ENCODE measurements at regions not wholly inside any gene's neighbourhood (a gene's known extent, or its start where the extent isn't known, plus 50 kb on each side); places are given as distances from the start of the nearest gene placed in this dataset.

DNA sequence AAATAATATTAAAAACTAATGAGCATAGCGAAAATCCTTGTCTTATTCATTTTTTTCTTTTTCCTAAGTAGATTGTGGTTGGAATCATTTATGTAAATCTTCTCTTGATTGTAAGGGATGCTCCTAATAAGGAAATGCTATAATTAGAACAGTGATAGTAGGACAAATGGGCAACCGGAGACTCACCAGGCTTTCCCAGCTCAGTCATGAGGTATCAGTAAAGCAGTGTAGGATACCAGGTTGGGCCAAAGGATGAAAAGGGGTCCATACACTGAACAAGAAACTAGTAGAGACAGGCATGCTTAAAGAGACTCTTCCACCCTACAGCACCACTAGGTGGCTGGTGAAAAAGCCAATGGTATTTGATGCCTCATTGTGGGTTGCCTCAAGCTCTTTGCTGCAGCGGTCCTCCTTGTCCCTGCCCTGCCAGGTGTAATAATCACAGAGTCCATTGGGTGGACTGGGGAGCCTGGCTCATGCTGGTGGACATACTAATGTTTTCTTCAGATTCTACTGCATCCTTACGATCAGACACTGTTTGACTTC, 71.4 kb upstream of the FAM98A start:
- TF ChIP-seq, protein P1, sequence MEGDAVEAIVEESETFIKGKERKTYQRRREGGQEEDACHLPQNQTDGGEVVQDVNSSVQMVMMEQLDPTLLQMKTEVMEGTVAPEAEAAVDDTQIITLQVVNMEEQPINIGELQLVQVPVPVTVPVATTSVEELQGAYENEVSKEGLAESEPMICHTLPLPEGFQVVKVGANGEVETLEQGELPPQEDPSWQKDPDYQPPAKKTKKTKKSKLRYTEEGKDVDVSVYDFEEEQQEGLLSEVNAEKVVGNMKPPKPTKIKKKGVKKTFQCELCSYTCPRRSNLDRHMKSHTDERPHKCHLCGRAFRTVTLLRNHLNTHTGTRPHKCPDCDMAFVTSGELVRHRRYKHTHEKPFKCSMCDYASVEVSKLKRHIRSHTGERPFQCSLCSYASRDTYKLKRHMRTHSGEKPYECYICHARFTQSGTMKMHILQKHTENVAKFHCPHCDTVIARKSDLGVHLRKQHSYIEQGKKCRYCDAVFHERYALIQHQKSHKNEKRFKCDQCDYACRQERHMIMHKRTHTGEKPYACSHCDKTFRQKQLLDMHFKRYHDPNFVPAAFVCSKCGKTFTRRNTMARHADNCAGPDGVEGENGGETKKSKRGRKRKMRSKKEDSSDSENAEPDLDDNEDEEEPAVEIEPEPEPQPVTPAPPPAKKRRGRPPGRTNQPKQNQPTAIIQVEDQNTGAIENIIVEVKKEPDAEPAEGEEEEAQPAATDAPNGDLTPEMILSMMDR (IDR thresholded peaks at IDR 0.05): no peak
- TF ChIP-seq POLR2A (IDR thresholded peaks at IDR 0.05): no peak
